ENCODE measurements at regions not wholly inside any gene's neighbourhood (a gene's known extent, or its start where the extent isn't known, plus 50 kb on each side); places are given as distances from the start of the nearest gene placed in this dataset.

GRCh38 chr6:8175046-8175777, 72.9 kb upstream of the EEF1E1 start (continued):
- TF ChIP-seq E2F8 (IDR thresholded peaks at IDR 0.05; ENCODE audit: low read depth, partially characterized antibody) (no peak), EGR1 (IDR thresholded peaks at IDR 0.05; ENCODE audit: borderline replicate concordance in 1 of 2, low read depth in 2 of 2, low read length in 2 of 2) (no peak), IRF5 (IDR thresholded peaks at IDR 0.05; ENCODE audit: borderline replicate concordance) (no peak), POLR2AphosphoS2 (IDR thresholded peaks at IDR 0.05; ENCODE audit: low read depth, low read length) (no peak), KAT2A (conservative IDR thresholded peaks at IDR 0.05; ENCODE audit: control insufficient read depth, low read depth, low read length) (no peak), CREM (IDR thresholded peaks at IDR 0.05; ENCODE audit: low read depth) (no peak), CBX3 (IDR thresholded peaks at IDR 0.05; ENCODE audit: borderline replicate concordance, low read depth) (no peak)

- Histone ChIP-seq H3K36me3 (ENCODE audit: control insufficient read depth in 2 of 2, insufficient read depth in 2 of 2, low read length in 1 of 2) (no peaks in the 10 kb centered on the region), H3K79me2 (ENCODE audit: control insufficient read depth, insufficient read depth, low read length) (no peaks in the 10 kb centered on the region), H3K9ac (ENCODE audit: control insufficient read depth, insufficient read depth, low read length) (no peak overlapping the region), H4K20me1 (ENCODE audit: control insufficient read depth, insufficient read depth) (no peaks in the 10 kb centered on the region), H3K27ac (ENCODE audit: control insufficient read depth, insufficient read depth) (no peak overlapping the region), H3K4me1 (ENCODE audit: control insufficient read depth, insufficient read depth, low read length) (no peaks in the 10 kb centered on the region), H3K4me2 (ENCODE audit: control insufficient read depth, insufficient read depth) (no peak overlapping the region), H3K4me3 (no peak overlapping the region), H3K27me3 (replicated peaks in 1 of 2; ENCODE audit: control insufficient read depth in 2 of 2, insufficient read depth in 2 of 2, low read length in 1 of 2) (no peaks in the 10 kb centered on the region), H2AFZ (ENCODE audit: control insufficient read depth, low read depth, low read length) (no peak overlapping the region), H3K9me3 (replicated peaks; ENCODE audit: control insufficient read depth, insufficient read depth, low read length) (no peaks in the 10 kb centered on the region)
- SMC1A ChIA-PET (ENCODE audit: uncharacterized antibody, unreplicated experiment): interaction anchor here (2.5 to 2.8 kb wide), 2 partner anchors 13 to 20 kb away, joined by 6 to 8 read pairs; no protein-coding TSS in a partner anchor
- CTCF ChIA-PET: interaction anchor here (4.2 kb wide), 1 partner anchor 44 kb away, joined by 17 read pairs; no protein-coding TSS in a partner anchor
- DNase-seq (ENCODE audit: low read depth, low spot score) (no peak), FAIRE-seq (no peak), ATAC-seq (no peak)
- RAD21 ChIA-PET (ENCODE audit: unreplicated experiment): interaction anchor here (2.8 kb wide), 1 partner anchor 44 kb away, joined by 13 read pairs; no protein-coding TSS in a partner anchor
- POLR2A ChIA-PET: no interaction called here
- no TSS peak for BruUV-seq (replicated peaks)
- intact Hi-C loops (cut with micrococcal nuclease; ENCODE audit: unreplicated experiment) (no loop called here), in situ Hi-C loops (cut with MboI) (no loop called here)
- 44% methylated on average over 6 of the region's 6 CpGs for WGBS (ENCODE audit: insufficient coverage, insufficient replicate concordance, low lambda C conversion rate, missing lambda C conversion rate)
- no peak for TF ChIP-seq NFXL1 (IDR thresholded peaks at IDR 0.05; ENCODE audit: borderline replicate concordance)
- TF ChIP-seq, protein P1, sequence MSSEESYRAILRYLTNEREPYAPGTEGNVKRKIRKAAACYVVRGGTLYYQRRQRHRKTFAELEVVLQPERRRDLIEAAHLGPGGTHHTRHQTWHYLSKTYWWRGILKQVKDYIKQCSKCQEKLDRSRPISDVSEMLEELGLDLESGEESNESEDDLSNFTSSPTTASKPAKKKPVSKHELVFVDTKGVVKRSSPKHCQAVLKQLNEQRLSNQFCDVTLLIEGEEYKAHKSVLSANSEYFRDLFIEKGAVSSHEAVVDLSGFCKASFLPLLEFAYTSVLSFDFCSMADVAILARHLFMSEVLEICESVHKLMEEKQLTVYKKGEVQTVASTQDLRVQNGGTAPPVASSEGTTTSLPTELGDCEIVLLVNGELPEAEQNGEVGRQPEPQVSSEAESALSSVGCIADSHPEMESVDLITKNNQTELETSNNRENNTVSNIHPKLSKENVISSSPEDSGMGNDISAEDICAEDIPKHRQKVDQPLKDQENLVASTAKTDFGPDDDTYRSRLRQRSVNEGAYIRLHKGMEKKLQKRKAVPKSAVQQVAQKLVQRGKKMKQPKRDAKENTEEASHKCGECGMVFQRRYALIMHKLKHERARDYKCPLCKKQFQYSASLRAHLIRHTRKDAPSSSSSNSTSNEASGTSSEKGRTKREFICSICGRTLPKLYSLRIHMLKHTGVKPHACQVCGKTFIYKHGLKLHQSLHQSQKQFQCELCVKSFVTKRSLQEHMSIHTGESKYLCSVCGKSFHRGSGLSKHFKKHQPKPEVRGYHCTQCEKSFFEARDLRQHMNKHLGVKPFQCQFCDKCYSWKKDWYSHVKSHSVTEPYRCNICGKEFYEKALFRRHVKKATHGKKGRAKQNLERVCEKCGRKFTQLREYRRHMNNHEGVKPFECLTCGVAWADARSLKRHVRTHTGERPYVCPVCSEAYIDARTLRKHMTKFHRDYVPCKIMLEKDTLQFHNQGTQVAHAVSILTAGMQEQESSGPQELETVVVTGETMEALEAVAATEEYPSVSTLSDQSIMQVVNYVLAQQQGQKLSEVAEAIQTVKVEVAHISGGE (CRISPR knock-in tag; IDR thresholded peaks at IDR 0.05): no peak
- TF ChIP-seq CEBPZ (IDR thresholded peaks at IDR 0.05; ENCODE audit: low read depth, low read length): no peak
These were observed 72.2 kb upstream of the EEF1E1 start for GRCh38 chr6:8174571-8174970.
